Lung (tissue), 11 donors: ENCODE measurements at regions not wholly inside any gene's neighbourhood (a gene's known extent, or its start where the extent isn't known, plus 50 kb on each side); places are given as distances from the start of the nearest gene placed in this dataset.

Source experiments
- ATAC-seq: fragments of 200-7000 bp; cut with Tn5 transposase; one replicate; pipeline ENCODE4 v1.9.1; 2020; ENCODE audit warnings: moderate number of reproducible peaks; ENCODE audit not compliant: insufficient read depth, low FRiP score
- DNase-seq, 3 donors: peaks; one replicate each; pipeline ENCODE4 v3.0.0-alpha.2; 2013 to 2017
- H3K27ac ChIP-seq, 2 donors: one replicate each; pipeline ENCODE4 v1.5.1; 2013; ENCODE audit warnings: mild to moderate bottlenecking in 2 of 2, moderate library complexity in 2 of 2, control low read depth in 1 of 2, inconsistent platforms in 1 of 2, low read depth in 1 of 2, low read length in 1 of 2
- H3K27me3 ChIP-seq, 3 donors: one replicate each; pipeline ENCODE4 v1.5.1; 2013; ENCODE audit warnings: low read length in 2 of 3; ENCODE audit not compliant: control insufficient read depth in 3 of 3, insufficient read depth in 3 of 3
- H3K36me3 ChIP-seq, 4 donors: one replicate each; pipeline ENCODE4 v1.5.1; 2013; ENCODE audit warnings: low read length in 4 of 4, mild to moderate bottlenecking in 1 of 4, moderate library complexity in 1 of 4; ENCODE audit not compliant: control insufficient read depth in 4 of 4, insufficient read depth in 4 of 4
- H3K4me1 ChIP-seq, 5 donors: one replicate each; pipeline ENCODE4 v1.5.1; 2013; ENCODE audit warnings: low read length in 5 of 5, mild to moderate bottlenecking in 2 of 5, moderate library complexity in 1 of 5; ENCODE audit not compliant: control insufficient read depth in 5 of 5, insufficient read depth in 5 of 5
- H3K4me3 ChIP-seq: one replicate; pipeline ENCODE4 v1.5.1; 2013; ENCODE audit warnings: mild to moderate bottlenecking, control low read depth, moderate library complexity
- H3K9ac ChIP-seq, 2 donors: one replicate each; pipeline ENCODE4 v1.5.1; 2013; ENCODE audit warnings: low read length in 2 of 2, control low read depth in 1 of 2; ENCODE audit not compliant: insufficient read depth in 1 of 2
- H3K9me3 ChIP-seq, 4 donors: one replicate each; pipeline ENCODE4 v1.5.1; 2013; ENCODE audit warnings: low read length in 3 of 4, mild to moderate bottlenecking in 1 of 4, moderate library complexity in 1 of 4; ENCODE audit not compliant: control insufficient read depth in 4 of 4, insufficient read depth in 3 of 4
- CTCF ChIP-seq: IDR thresholded peaks from 2 replicates; pipeline ENCODE4 v1.5.1; 2012; ENCODE audit warnings: mild to moderate bottlenecking; ENCODE audit errors: control extremely low read depth, extremely low read depth
- WGBS, 2 donors: extraction: QIAGEN DNeasy Blood & Tissue Kit; methylation state at CpG; one replicate each; pipeline ENCODE4 v1.1.7; 2013; 5-methylcytosine and 5-hydroxymethylcytosine counted together
- donor health status: control.
- donor health status: control.
- donor health status: Bipolar disorder and iron deficiency.
- donor health status: healthy.
- donor health status: DM: yes; HTN: yes; CAD: no.

GRCh38 chr9:127556871-127557270 lies 55.2 kb upstream of the STXBP1 start:
- Histone ChIP-seq H3K9ac (peak overlapping the region in 1 of 2 donors; percentile 26), H3K4me3 (no peak overlapping the region), H3K4me1 (peaks cover 16 to 69% (median 46%) of the 10 kb centered on the region in 5 donors), H3K27ac (peak overlapping the region in 1 of 2 donors; percentile 96), H3K9me3 (no peaks in the 10 kb centered on the region), H3K36me3 (peaks cover 0 to 13% (median 2%) of the 10 kb centered on the region in 4 donors), H3K27me3 (no peaks in the 10 kb centered on the region)
- no peak for DNase-seq
- 53 to 60% methylated on average over 4 of the region's 4 CpGs for WGBS, 2 donors
- no peak for TF ChIP-seq CTCF
- ATAC-seq: no peak

GRCh38 chr9:127557466-127557869 lies 54.6 kb upstream of the STXBP1 start:
- H3K4me1 ChIP-seq: peaks cover 16 to 68% (median 47%) of the 10 kb centered on the region in 5 donors
- DNase-seq: peak; percentile 79 to 92 (median 84)
- H3K27ac ChIP-seq: peak overlapping the region; percentile 26 to 96
- peak overlapping the region in 1 of 2 donors; percentile 69 for H3K9ac ChIP-seq
- peaks cover 0 to 13% (median 2%) of the 10 kb centered on the region in 4 donors for H3K36me3 ChIP-seq
- no peaks in the 10 kb centered on the region for H3K9me3 ChIP-seq
- no peak overlapping the region for H3K4me3 ChIP-seq
- no peak for ATAC-seq
- WGBS, 2 donors: 6 to 8% methylated on average over 5 of the region's 5 CpGs
- no peak for TF ChIP-seq CTCF
- H3K27me3 ChIP-seq: no peaks in the 10 kb centered on the region

GRCh38 chr9:127557998-127558546 lies 54.0 kb upstream of the STXBP1 start:
- peak; percentile 69 to 78 (median 70) for DNase-seq
- ATAC-seq: no peak
- Histone ChIP-seq H3K36me3 (peaks cover 0 to 13% (median 2%) of the 10 kb centered on the region in 4 donors), H3K9ac (peak overlapping the region in 1 of 2 donors; percentile 69), H3K27me3 (no peaks in the 10 kb centered on the region), H3K27ac (peak overlapping the region in 1 of 2 donors; percentile 96), H3K4me3 (no peak overlapping the region), H3K4me1 (peaks cover 16 to 71% (median 47%) of the 10 kb centered on the region in 5 donors), H3K9me3 (no peaks in the 10 kb centered on the region)
- WGBS, 2 donors: 51 to 54% methylated on average over 11 of the region's 11 CpGs
- TF ChIP-seq CTCF: no peak
